ENCODE measurements at regions not wholly inside any gene's neighbourhood (a gene's known extent, or its start where the extent isn't known, plus 50 kb on each side); places are given as distances from the start of the nearest gene placed in this dataset.

GRCh38 chr15:39131609-39132008, 449.3 kb upstream of the THBS1 start:
- DNase-seq = no peak

GRCh38 chr15:39132070-39132469, 448.8 kb upstream of the THBS1 start:
- no peak for DNase-seq

DNA sequence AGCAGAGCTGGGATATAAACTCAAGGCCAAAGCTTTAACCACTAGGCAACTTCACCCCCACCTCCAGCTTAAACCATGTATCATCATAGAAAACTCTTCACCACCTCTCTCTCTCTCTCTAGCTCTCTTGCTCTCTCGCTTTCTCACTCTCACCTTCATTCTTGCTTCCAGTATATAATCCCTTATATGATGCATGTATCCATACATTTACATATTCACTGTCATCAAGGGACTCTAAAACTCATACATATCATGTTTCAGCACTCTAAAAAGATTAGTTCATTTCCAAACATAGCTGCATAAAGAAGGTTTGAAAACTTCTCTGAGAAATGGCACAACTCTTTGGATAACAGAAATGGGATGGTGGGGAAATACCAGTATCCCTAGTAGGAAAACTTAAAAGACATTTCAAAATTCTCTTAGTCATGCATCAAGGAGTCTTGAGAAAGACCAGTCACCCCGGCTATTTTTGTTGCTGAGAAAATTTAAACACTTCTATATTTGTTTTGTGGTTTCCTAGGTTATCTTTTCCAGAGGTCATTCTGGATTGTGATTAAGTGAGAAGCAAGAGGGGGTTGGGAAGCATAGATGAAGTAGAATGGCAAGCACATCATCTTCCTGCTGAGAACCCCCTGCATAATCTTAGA, 447.8 kb upstream of the THBS1 start:
- DNase-seq = no peak

- no peak for DNase-seq
These were observed 446.6 kb upstream of the THBS1 start for GRCh38 chr15:39134282-39134681.

DNA sequence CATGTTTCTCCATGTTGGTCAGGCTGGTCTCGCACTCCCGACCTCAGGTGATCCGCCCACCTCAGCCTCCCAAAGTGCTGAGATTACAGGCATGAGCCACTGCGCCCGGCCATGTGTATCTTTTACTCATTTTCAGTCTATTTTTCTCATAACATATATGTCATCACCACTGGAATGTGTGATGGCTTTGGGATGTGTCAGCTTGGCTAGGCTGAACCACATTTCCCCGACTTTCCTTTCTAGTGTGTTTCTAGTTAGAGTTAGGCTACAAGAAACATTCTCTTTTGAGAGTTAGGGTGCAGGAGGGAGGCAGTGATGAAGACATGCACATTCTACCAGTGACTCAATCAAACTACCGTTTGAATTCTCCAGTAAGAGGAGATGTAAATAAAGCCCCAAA, 444.9 kb upstream of the THBS1 start:
- no peak for DNase-seq

- no peak for DNase-seq
These were observed 441.3 kb upstream of the THBS1 start for GRCh38 chr15:39139431-39140059.

- peak; percentile 2 for DNase-seq
These were observed 440.7 kb upstream of the THBS1 start for GRCh38 chr15:39140060-39140604.

DNA sequence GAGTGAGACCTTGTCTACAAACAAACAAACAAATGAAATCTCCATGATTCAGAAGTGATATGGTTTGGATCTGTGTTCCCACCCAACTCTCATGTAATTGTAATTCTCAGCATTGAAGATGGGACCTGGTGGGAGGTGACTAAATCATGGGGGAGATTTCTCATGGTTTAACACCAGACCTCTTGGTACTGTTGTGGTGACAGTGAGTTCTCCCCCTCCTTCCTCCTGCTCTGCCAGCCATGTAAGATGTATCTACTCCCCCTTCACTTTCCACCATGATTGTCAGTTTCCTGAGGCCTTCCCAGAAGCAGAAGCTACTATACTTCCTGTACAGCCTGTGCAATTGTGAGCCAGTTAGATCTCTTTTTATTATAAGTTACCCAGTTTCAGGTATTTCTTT, 438.4 kb upstream of the THBS1 start:
- no peak for DNase-seq

DNA sequence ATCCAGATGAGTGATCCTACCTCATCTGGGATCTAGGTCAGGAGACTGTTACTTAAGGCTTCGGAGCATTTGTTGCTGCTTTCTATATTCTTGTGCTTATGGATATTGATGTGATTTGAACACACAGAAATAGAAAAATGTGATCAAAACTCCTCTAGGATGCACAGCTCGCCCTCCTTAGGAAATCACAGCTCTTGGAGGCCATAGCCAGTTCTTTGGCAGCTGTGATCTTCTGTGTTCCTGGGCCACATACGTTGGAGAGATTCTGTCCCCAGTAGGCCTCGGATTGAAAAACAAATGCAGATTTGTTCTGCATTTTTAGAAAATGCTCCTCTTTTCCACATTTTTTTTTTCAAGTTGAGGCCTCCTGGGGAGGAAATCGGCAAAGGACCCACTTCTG, 437.4 kb upstream of the THBS1 start:
- DNase-seq = no peak

GRCh38 chr15:39144051-39144450, 436.8 kb upstream of the THBS1 start:
- no peak for DNase-seq

DNA sequence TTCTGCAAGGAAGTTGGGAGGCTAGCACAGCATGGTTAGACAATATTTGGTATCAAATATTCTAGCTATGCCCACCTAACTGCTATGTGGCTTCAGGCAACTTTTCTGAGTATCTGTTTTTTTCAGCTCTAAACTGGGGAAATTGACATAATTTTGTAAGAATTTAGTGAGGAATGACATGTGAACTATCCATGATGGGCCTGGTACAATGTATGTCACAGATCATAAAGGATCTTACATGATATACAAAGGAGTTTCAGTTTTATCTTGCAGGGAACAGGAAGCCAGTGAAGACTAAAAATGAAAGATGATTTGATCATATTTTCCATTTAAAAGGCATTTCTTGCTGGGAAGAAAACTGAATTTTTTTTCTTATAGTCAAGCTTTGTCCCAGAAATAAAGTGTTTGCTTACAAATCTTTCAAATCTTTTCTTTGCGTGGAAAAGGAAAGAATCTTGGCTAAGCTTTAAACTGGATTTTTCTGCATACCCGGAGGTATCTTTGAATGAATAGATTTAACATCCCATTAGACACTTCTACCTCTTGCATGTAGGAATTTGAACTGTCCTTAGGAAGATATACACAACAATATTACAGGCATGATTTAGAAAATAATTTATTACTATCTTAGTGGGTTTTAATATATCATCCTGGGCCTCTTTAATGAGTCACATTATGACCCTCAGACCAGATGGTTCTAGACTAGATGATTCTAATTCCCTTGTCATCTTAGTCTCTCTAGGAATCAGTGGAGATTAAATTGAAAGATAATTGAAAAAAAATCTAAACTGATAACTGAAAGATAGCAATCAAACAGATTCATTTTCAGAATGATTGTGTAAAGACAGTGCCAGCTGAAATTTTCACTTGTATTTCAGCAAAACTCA, 436.0 kb upstream of the THBS1 start:
- no peak for DNase-seq

DNA sequence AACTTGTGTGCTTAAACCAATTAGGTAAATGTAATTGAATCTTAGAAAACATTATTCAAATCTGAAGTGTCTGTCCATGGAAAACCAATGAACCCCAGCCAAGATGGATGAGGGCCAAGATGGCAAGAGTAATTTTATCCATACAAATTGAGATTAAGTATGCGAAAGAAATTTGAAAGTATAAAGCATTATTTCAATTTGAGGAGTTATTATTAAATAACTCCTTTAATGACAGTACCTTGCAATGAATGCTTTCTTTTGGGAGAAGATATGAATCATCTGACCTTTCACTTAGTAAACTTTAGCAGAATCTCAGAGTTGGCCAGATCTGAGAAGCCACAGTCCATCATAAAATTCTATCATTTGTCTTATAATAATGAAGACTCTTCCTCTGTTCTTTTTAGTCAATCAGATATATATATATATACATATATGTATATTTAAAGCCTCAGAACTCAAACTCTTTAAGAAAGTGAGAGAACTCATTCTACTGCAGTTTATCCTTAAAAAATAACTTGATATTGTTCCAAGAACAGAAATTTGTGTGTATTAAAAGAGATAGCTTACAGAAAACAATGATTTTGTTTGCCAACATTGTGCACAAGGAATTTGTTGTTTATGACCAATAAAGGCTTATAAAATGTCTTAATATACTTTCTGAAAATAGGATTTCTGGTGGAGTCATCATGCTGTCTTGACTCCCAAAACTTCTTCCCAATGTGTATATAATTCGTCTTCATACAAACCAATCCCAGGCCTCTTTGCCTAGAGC, 434.8 kb upstream of the THBS1 start:
- DNase-seq = no peak

DNA sequence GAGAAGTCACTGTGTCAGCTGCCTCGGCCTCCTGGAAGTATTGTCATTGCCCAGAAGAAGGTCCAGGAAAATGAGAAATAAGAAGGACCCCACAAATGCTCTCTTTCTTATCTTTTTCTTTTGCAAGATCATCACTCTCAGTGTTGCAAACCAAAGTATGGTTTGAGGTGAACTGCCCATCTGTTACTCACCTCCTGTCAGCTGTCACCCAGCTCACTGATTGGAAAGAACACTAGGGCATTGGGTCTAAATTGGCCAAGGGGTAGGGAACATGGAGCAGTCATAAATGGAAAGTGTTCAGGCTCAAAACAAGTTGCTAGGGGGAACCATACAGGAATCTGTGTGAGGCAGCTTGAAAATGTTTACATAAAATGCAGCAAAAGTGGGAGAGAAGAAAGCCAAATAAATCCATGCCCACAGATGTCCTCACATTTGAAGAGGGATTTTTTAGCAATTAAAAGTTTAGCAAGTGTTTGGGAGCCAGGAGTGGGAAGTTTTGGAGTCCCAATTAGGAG, 431.2 kb upstream of the THBS1 start:
- no peak for DNase-seq

DNA sequence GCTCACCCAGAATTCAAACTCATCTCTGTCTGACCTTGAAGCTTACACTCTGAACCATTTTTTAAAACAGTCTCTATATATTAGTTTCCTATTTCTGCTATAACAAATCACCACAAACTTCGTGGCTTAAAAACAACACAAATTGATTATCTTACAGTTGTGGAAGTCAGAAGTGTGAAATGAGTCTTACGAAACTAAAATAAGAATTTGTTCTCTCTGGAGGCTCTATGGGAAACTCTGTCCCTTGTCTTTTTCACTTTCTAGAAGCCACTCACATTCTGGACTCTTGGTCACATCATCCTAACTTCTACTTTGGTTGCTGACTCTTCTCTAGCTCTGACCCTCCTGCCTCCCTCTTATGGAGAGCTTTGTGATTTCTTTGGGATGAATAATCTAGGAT, 429.3 kb upstream of the THBS1 start:
- no peak for DNase-seq

GRCh38 chr15:39153058-39153714, 427.7 kb upstream of the THBS1 start:
- DNase-seq = no peak

DNA sequence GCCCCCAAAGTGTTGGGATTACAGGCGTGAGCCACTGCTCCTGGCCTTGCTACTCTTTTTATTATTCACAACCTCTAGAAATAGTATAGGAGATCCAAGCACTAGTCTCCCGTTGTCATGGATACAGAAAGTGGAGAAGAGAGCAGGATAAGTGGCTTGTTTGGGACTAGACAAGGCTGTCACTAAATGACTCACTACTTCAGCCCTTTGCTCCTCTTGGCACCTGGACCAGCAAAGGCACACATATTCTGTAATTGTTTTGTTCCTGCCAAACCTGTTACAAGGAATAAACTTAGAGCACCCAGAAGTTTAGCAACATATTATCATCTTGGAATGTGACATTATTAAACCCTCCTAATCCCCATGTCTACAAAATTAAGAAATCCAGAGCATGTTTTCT, 427.2 kb upstream of the THBS1 start:
- DNase-seq = no peak

GRCh38 chr15:39154227-39154638, 426.6 kb upstream of the THBS1 start:
- no peak for DNase-seq

DNA sequence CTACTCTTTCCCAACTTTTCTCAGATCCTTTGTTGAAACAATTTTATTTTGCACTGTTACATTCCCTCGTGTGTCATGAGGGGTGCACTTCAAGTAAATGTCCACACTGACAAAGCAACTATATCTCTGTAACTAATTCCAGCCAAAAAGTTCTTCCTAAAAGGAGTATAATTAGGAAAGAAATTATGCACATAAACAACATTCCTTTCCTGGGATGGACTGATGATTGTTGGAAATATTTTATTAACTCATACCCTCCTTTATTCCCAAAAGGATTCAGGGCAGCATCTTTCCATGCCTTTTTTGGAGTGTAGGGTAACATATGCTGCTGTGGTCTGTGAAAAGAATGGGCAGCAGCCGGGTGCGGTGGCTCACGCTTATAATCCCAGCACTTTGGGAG, 426.1 kb upstream of the THBS1 start:
- no peak for DNase-seq

DNA sequence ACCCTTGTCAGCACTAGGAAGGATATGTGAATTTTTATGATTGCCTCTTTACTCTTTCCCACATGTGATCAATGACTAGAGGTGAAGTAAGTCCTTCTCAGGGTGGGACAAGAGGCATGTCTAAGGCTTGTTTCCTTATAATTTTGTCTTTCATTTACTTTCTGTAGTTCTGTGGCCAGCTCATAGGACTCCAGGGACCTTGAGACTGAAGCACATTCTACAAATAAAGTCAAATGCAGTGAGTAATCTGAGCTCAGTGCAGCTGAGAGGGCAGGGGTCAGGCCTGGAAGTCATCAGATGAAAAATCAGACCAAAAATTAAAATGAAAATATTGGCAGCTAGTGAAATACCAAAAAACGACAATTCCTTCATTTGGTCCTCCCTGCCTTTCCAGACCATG, 424.7 kb upstream of the THBS1 start:
- no peak for DNase-seq

DNA sequence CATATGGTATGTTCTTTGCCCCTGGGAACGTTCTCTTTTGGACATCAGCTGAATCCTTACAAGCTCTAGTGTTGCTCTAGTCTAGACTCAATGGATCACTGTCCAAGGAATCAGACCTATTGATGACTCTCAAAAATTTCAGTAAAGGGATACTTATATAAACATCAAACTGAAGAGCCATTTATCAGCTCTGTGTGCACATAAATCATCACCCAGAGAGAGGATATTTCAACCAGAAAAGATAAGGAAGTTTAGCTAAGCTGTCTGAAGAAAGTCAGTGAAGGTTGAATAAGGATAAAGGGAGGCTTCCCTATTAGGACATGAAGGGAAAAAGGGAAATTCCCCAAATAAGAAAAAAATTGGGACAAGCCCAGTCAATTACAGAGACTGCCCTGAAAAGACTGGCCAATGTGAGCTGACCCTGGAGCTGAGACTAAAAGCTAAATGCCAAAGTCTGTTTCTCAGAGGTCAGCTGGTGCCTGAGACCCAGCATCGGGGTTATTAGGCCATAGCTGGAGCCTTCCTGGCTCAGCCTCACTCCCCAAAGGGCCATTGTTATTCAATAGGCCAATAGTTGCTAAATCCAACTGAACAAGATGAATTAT, 424.1 kb upstream of the THBS1 start:
- no peak for DNase-seq

DNA sequence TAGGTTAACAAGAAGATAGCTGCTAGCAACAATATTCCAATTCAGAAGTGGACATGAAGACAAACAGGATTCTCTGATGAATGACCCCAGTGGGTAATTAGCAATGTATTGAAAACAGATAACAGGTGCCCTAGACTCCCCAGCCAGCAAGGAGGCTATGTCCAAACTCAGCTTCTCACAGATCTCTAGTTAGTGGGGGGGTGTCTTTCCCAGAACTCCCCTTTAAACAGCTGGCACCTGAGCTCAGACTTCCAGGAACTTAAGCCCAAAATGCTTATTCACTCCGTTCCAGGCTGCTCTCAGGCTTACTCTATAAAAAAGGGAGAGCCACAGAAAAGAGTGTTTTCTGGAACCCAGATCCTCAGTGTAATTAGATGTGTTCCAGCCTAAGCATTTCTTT, 423.0 kb upstream of the THBS1 start:
- no peak for DNase-seq

DNA sequence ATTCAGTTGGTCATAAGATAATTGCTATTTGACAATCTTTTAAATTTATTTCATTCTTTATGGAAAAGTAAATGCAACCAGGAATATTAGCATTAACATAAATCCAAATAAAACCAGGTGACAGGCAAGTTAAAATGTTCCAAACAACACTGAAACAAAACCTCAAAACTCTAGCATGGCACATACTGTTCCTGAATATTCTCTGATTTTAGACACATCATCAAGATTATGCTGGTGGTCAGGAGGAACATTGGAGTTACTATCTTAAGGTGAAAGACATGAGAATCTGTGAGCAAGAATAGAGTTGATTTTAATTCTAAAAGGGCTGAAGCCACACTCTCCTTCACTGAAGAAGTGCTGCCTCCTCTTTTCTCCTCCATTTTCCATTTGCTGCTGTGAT, 421.0 kb upstream of the THBS1 start:
- DNase-seq = no peak

Data from NCI-H1694 treated with DMSO at 0.1 percent for 48 hours (cell line).